Body of pancreas (tissue), 4 donors: ENCODE measurements at regions not wholly inside any gene's neighbourhood (a gene's known extent, or its start where the extent isn't known, plus 50 kb on each side); places are given as distances from the start of the nearest gene placed in this dataset.

ENCODE experiments used
- ATAC-seq: fragments of 150-250 bp; one replicate; pipeline ENCODE4 v1.9.1; 2016
- DNase-seq, 4 donors: peaks; one replicate each; pipeline ENCODE4 v3.0.0-alpha.2; 2019
- H3K27ac ChIP-seq, 4 donors: fragments of 200-600 bp; sonication (generic); 1 replicate in 3 of 4; 2 replicates in 1 of 4; pipeline versions ENCODE4 v1.5.1 to v1.6.1; 2016 to 2019; ENCODE audit warnings: mild to moderate bottlenecking in 1 of 4, mixed read lengths in 1 of 4, moderate library complexity in 1 of 4
- H3K27me3 ChIP-seq, 2 donors: fragments of 200-600 bp; sonication (generic); one replicate each; pipeline ENCODE4 v1.6.0; 2016; ENCODE audit warnings: mild to moderate bottlenecking in 1 of 2
- H3K36me3 ChIP-seq, 2 donors: fragments of 200-600 bp; sonication (generic); replicated peaks in 1 of 2; 2 replicates each; pipeline ENCODE4 v1.5.1; 2016; ENCODE audit warnings: low read depth in 2 of 2; ENCODE audit not compliant: insufficient read depth in 1 of 2
- H3K4me1 ChIP-seq: fragments of 200-600 bp; sonication (generic); one replicate; pipeline ENCODE4 v1.6.0; 2016
- H3K4me3 ChIP-seq, 2 donors: fragments of 200-600 bp; sonication (generic); 1 replicate in 1 of 2; 2 replicates in 1 of 2; pipeline ENCODE4 v1.5.1; 2016 to 2019
- H3K9me3 ChIP-seq, 3 donors: fragments of 200-600 bp; sonication (generic); 1 replicate in 2 of 3; 2 replicates in 1 of 3; pipeline ENCODE4 v1.5.1; 2016
- POLR2A ChIP-seq, 3 donors: fragments of 450-650 bp; IDR thresholded peaks; one replicate each; pipeline ENCODE4 v1.6.1; 2016; ENCODE audit warnings: antibody characterized with exemption in 3 of 3, mild to moderate bottlenecking in 2 of 3
- whole genome bisulfite sequencing, 2 donors: methylation state at CpG; one replicate each; pipeline ENCODE4 v1.1.5; 2017; 5-methylcytosine and 5-hydroxymethylcytosine counted together
- intact Hi-C: fragments of 100-400 bp; cut with DNase I; formaldehyde crosslinking; loops from one replicate; pipeline ENCODE4 v1.15.1; 2023
- TF ChIP-seq, protein P1 (sequence below), 7 experiments: fragments of 450-650 bp in 4 of 7; fragments of 200-600 bp in 3 of 7; sonication (generic) in 3 of 7; IDR thresholded peaks; one replicate each; pipeline ENCODE4 v1.5.1; 2016 to 2019; ENCODE audit warnings: antibody characterized with exemption in 7 of 7

DNA sequence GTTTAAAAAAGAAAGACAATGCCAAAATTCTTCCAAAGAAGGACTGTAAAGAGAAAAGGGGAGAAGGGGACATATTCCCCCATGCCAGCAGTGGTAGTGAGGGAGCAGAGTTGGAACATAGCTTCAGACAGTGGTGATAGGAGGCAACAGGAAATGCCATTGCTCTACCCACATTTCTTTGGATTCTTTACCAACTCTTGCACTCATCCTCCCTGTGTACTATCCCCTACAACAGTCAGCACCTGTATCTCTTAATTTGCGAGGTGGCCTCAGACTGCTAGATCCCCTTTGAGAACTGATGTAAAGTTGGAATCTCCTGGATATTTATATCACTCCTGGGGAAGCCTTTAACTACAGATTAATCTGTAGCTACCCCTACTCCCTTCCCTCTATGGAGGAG, 320.6 kb upstream of the PTGER4 start:
- TF ChIP-seq, protein P1, sequence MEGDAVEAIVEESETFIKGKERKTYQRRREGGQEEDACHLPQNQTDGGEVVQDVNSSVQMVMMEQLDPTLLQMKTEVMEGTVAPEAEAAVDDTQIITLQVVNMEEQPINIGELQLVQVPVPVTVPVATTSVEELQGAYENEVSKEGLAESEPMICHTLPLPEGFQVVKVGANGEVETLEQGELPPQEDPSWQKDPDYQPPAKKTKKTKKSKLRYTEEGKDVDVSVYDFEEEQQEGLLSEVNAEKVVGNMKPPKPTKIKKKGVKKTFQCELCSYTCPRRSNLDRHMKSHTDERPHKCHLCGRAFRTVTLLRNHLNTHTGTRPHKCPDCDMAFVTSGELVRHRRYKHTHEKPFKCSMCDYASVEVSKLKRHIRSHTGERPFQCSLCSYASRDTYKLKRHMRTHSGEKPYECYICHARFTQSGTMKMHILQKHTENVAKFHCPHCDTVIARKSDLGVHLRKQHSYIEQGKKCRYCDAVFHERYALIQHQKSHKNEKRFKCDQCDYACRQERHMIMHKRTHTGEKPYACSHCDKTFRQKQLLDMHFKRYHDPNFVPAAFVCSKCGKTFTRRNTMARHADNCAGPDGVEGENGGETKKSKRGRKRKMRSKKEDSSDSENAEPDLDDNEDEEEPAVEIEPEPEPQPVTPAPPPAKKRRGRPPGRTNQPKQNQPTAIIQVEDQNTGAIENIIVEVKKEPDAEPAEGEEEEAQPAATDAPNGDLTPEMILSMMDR (IDR thresholded peaks at IDR 0.05): no peak
- TF ChIP-seq POLR2A (IDR thresholded peaks at IDR 0.05): no peak
- WGBS, 2 donors: 90 to 93% methylated on average over 1 of the region's 1 CpG
- Histone ChIP-seq H3K4me3 (no peak overlapping the region), H3K27ac (no peak overlapping the region), H3K9me3 (no peaks in the 10 kb centered on the region), H3K36me3 (no peaks in the 10 kb centered on the region), H3K27me3 (no peaks in the 10 kb centered on the region), H3K4me1 (no peaks in the 10 kb centered on the region)
- DNase-seq: no peak
- intact Hi-C loops: no loop called here
- no peak for ATAC-seq

DNA sequence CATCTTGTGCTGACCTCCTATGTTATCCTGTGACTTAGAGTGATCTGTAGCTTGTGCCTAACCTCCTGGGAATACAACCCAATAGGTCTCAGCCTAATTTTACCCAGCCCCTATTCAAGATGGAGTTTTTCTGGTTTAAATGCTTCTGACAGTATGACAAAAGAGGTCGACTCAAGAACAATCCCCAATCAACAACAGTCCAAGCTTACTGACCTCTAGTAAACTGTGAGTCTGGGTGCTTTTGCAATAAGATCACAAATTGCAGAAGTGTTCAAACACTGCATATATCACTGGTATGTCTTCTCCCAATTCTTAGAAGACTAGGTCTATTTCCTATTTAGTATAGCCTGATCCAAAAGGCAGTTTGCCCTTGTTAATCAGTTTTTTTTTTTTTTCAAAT, 323.5 kb upstream of the PTGER4 start:
- Histone ChIP-seq H3K9me3 (no peaks in the 10 kb centered on the region), H3K36me3 (no peaks in the 10 kb centered on the region), H3K4me3 (no peak overlapping the region), H3K27ac (no peak overlapping the region), H3K27me3 (no peaks in the 10 kb centered on the region), H3K4me1 (no peaks in the 10 kb centered on the region)
- intact Hi-C loops: no loop called here
- WGBS, 2 donors: 54 to 56% methylated on average over 1 of the region's 1 CpG
- DNase-seq (no peak), ATAC-seq (no peak)
- TF ChIP-seq POLR2A (IDR thresholded peaks at IDR 0.05): no peak
- TF ChIP-seq, protein P1 (IDR thresholded peaks at IDR 0.05): no peak

DNA sequence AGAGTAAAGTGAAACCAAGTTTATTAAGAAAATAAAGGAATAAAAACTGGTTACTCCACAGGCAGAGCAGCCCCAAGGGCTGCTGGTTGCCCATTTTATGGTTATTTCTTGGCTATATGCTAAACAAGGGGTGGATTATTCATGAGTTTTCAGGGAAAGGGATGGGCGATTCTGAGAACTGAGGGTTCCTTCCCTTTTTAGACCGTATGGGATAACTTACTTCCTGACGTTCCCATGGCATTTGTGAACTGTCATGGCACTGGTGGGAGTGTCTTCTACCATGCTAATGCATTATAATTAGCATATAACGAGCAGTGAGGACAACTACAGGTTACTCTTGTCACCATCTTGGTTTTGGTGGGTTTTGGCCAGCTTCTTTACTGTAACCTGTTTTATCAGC, 323.9 kb upstream of the PTGER4 start:
- ATAC-seq: no peak
- no peaks in the 10 kb centered on the region for H3K4me1 ChIP-seq

DNA sequence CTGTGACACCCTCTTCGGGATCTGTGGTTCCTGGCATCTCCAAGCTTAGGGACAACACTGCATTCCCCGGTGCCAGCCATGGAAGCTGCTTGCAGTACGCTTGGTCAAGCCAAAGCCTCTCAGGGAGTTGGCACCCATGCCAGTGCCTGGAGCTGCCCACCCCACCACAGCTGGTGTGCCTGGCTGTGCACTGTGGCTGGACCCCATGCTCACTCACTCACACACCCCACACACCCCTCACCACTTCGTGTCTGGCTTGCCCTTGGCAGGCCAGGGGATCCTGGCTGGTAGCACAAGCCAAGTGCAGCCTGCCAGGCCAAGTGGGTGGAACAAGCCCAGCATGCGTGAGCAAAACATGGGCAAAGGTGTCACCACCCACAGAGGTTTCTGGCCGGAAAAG, 324.5 kb upstream of the PTGER4 start:
- Histone ChIP-seq H3K9me3 (no peaks in the 10 kb centered on the region), H3K36me3 (no peaks in the 10 kb centered on the region), H3K4me1 (no peaks in the 10 kb centered on the region), H3K27ac (no peak overlapping the region), H3K4me3 (no peak overlapping the region), H3K27me3 (no peaks in the 10 kb centered on the region)
- intact Hi-C loops: no loop called here
- DNase-seq: no peak
- whole genome bisulfite sequencing, 2 donors: 72 to 87% methylated on average over 6 of the region's 6 CpGs
- TF ChIP-seq, protein P1 (IDR thresholded peaks at IDR 0.05): no peak
- TF ChIP-seq POLR2A (IDR thresholded peaks at IDR 0.05): no peak
- ATAC-seq: no peak

More for the DNA sequence above, 323.9 kb upstream of the PTGER4 start:
- 61 to 63% methylated on average over 4 of the region's 4 CpGs for WGBS, 2 donors
- DNase-seq: no peak
- Histone ChIP-seq H3K27ac (no peak overlapping the region), H3K36me3 (no peaks in the 10 kb centered on the region), H3K4me3 (no peak overlapping the region), H3K9me3 (no peaks in the 10 kb centered on the region), H3K27me3 (no peaks in the 10 kb centered on the region)
- intact Hi-C loops: no loop called here
- TF ChIP-seq POLR2A (IDR thresholded peaks at IDR 0.05): no peak
- TF ChIP-seq, protein P1 (IDR thresholded peaks at IDR 0.05): no peak

DNA sequence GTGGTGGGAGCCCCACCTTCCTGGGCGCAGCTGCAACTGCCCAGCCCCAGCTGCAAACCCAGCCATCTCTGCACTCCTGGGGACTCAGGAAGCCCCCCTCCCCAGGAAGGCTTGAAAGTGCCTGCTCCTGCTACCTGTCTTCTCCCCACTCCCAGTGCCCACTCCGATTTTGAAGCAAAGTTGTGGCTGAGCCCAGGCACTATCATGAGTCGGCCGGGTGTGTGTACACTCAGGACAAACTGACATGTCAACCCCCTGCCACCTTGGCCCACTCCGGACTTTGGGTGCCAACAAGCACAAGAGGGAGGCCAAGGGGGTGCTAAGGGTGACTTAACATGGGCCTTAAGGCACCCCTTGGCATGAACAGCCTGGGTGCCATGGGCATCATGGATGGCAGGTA, 325.5 kb upstream of the PTGER4 start:
- ATAC-seq: no peak
- Histone ChIP-seq H3K27me3 (no peaks in the 10 kb centered on the region), H3K9me3 (no peaks in the 10 kb centered on the region), H3K27ac (no peak overlapping the region), H3K4me1 (no peaks in the 10 kb centered on the region), H3K36me3 (no peaks in the 10 kb centered on the region), H3K4me3 (no peak overlapping the region)
- intact Hi-C loops: no loop called here
- TF ChIP-seq POLR2A (IDR thresholded peaks at IDR 0.05): no peak
- TF ChIP-seq, protein P1 (IDR thresholded peaks at IDR 0.05): no peak
- no peak for DNase-seq
- WGBS, 2 donors: 76 to 78% methylated on average over 3 to 5 of the region's 5 CpGs
